ENCODE measurements at regions not wholly inside any gene's neighbourhood (a gene's known extent, or its start where the extent isn't known, plus 50 kb on each side); places are given as distances from the start of the nearest gene placed in this dataset.

DNA sequence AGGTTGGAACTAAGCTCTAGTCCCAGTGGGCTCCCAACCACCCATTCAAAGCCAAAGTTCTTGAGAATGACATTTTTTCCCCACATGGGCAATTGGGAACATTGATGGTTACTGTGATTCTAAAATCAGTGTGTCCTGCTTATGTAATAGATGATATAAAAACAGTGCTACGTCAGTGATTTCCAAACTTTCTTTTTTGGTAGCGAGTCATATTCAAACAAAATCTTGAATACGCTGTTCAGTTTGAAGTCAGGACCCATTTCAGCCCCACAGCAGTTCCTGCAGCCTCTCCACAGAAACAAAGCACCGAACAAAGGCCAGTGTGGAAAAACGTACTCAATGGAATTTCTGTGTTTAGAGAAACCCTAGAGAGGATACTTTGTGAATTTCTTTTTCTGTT lies 170.0 kb upstream of the OLIG3 start:
- TF ChIP-seq, protein P1, sequence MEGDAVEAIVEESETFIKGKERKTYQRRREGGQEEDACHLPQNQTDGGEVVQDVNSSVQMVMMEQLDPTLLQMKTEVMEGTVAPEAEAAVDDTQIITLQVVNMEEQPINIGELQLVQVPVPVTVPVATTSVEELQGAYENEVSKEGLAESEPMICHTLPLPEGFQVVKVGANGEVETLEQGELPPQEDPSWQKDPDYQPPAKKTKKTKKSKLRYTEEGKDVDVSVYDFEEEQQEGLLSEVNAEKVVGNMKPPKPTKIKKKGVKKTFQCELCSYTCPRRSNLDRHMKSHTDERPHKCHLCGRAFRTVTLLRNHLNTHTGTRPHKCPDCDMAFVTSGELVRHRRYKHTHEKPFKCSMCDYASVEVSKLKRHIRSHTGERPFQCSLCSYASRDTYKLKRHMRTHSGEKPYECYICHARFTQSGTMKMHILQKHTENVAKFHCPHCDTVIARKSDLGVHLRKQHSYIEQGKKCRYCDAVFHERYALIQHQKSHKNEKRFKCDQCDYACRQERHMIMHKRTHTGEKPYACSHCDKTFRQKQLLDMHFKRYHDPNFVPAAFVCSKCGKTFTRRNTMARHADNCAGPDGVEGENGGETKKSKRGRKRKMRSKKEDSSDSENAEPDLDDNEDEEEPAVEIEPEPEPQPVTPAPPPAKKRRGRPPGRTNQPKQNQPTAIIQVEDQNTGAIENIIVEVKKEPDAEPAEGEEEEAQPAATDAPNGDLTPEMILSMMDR (IDR thresholded peaks at IDR 0.05): no peak
- TF ChIP-seq POLR2AphosphoS5 (IDR thresholded peaks at IDR 0.05; ENCODE audit: low read depth, low read length): no peak

All from Panc1 (cell line).